Activated CD8-positive, alpha-beta memory T cell treated with anti-CD3 and anti-CD28 coated beads, Interleukin-2, amount 50 U/mL, for 48 hours (primary cell): ENCODE measurements at regions not wholly inside any gene's neighbourhood (a gene's known extent, or its start where the extent isn't known, plus 50 kb on each side); places are given as distances from the start of the nearest gene placed in this dataset.
"Not testable (repeated sequence)": the region's sequence is repeated elsewhere in the genome, so short reads cannot be mapped to it uniquely, and the experiment has no call there.

ENCODE experiments used
- DNase-seq: peaks from one replicate; pipeline ENCODE4 v3.0.0-alpha.2; 2020

DNA sequence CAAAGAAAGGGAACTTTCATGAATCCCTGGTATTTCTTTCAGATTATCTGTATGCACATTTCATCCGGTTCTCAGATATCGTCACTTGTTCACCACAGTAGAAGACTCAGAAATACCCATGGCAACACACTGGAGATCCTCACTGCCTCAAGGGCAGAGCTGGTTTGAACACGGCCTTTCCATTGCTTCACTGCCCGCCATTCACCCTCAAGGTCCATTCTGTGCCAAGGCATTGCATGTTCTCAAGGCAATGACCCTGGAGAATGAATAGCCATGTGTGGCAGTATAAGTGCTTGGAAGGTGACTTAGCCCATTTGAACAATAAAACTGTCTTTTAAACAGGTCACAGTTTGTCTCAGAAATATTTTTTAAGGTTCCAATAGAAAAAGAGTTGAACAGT is 606.5 kb downstream of the IPMK start:
- DNase-seq = no peak

DNA sequence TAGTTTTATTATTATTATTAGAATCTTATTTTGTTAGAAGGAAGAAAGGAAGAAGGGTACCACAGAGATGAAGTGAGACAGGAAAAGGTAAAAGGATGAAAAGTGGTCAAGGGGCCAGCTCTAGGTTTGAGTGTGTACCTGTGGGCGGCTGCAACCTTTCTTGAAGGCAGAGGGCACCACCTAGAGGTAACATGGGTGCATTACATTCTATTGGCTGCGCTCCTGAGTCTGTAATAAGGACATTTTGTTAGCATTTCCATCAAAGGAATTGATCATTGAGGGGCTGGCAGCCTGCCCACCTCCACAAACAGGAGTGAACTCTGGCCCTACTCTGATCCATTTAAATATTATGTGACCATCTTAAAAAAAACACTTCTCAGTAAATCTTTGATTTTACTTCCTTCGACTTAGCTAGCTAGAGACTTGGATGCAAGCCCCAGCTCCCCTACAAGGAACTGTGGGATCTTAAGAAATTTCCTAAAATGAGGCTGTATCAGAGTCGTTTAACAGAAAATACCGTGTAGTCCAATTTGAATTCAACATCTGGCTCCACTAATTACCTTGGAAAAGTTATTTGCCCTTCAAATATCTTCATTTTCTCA is 610.4 kb downstream of the IPMK start:
- peak; percentile 54 for DNase-seq

DNA sequence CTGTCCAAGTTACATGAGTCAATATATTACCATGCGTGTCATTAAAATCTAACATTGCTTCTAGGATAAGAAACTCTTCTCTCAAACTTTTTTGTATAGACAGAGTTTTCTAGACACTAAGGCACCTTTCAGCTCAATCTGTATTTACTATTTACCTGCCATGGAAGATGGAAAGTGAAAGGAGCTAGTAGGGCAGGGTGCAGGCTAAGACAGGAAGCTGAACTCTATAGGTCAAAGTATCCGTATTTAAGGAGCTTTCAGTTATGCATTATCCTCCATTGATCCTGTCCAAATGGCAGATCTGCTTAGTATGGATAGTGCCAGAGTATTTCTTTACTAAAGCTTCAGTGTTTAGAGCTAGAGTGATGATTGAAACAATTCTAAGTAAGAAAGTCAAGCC is 612.8 kb downstream of the IPMK start:
- no peak for DNase-seq

DNA sequence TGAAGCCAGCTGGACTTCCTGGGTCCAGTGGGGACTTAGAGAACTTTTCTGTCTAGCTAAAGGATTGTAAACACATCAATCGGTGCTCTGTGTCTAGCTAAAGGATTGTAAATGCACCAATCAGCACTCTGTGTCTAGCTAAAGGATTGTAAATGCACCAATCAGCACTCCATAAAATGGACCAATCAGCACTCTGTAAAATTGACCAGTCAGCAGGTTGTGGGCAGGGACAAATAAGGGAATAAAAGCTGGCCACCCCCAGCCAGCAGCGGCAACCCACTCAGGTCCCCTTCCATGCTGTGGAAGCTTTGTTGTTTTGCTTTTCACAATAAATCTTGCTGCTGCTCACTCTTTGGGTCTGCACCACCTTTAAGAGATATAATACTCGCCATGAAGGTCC is 622.6 kb downstream of the IPMK start:
- DNase-seq = not testable (repeated sequence)

DNA sequence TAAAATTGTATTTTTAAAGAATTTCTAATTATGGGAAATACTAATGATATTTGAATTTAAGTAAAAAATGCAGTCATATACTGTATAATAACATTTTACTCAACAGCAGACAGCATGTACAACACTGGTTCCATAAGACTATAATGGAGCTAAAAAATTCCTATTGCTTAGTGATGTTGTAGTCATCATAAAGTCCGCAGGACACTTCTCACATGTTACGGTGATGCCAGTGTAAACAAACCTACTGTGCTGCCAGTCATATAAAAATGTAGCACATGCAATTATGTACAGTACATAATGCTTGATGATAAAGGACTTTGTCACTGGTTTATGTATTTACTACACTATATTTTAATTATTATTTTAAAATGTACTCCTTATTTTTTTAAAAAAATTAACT is 629.3 kb downstream of the IPMK start:
- no peak for DNase-seq

DNA sequence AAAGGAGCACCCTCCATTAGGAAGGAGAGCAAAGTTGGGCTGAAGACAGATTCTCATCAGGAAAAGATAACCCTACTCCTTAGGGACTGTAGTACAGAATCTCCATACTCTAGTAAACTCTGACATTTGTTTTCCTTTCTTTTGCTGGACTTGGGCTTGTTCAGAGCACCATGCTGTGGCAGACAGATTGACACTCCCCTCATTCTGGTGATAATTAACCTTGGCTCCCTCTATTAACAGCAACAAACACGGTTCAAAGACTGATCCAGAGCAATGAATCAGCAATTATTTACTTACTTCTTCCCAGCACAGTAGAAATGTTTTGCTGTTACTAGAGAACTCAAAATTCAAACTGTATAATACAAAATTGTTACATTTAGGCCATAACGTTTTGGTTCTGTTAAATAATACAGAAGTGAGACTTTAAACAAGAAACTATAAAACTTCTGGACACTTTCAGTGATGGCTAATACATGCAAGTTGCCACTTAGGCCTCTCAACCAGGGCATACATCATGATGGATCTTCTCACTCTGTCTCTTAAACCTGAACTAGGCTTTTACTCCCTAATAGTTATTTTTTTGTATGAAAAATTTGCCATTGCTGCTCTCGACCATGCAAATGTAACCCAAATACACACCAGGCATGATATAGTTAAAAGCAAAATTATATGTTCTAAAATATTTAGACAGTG is 639.0 kb downstream of the IPMK start:
- DNase-seq = no peak

DNA sequence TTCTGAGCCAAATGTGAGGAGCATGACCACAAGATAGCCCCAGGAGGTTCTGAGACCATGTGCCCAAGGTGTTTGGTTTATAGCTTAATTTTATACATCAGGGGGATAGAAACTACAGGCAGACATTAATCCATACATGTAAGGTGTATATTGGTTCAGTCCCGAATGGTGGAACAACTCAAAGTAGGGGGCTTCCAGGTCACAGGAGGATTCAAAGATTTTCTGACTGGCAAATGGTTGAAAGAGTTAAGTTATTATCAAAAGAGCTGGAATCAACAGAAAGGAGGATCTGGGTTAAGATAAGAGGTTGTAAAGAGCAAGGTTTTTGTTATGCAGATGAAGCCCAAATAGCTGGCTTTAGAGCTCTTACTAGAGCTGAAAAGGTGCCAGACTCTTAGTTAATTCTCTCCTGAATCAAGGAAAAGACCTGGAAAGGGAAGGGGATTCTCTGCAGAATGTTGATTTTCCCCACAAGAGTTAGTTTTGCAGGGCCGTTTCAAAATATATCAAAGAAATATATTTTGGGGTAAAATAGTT is 640.0 kb downstream of the IPMK start:
- DNase-seq = no peak

DNA sequence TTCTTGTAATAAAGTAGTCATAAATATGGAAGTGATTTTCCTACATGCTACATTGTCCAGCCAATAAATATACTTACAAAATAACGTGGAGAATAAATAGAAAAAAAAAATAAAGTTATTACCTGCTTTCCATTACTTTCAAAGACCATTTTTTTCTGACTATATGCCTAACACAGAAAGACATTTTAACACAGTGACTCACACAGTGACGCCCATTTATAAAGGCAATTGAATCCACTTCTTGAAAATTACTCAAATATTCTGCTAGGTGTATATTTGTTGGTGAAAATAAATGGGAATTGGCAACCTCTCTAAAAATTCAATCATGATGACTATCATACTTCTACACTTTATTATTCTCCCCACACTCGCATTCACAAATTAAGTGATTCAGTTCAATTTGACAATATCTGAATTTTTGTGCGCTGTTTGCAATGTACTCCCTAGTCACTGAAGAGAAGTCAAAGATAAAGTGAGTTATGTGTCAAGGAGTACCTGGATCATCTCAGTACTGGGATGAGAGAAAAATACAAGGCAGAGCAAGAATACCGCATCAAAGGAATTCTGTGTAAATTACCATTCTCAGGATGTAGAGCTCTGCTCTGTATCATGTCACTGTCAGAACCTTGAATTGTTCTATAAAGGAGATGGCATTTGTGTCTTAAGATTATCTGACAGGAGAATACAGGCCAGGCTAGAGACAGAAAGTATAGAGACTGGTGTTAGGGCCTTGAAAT is 642.7 kb downstream of the IPMK start:
- no peak for DNase-seq

DNA sequence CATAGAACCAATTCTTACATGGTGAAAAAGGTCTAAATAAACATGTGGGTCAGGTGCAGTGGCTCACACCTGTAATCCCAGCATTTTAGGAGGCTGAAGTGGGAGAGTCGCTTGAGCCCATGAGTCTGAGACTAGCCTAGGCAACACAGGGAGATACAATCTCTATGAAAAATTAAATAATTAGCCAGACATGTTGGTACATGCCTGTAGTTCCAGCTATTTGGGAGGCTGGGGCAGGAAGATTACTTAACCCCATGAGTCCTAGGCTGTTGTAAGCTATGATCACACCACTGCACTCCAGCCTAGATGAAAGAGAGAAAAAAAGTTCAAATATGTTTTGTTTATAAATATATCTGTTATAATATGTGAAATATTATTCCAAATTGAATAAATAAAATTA is 643.6 kb downstream of the IPMK start:
- no peak for DNase-seq

DNA sequence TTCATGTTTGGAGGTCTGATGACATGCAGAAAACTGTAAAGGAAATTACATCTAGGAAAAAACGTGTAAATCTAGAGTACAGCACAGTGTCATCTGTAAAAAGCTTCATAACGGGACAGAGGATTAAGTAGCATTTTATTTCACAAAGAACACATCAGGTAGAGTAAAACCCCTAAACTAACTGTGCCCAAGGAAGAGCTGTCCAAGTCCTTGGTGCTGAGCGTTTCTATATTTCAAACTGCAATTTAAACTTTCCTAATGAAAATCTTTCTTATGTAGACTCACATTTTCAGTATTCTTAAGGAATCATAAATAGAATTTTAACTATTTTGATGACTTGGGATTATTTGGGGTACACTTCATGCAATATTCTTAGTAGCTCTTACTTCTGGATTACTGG is 646.2 kb downstream of the IPMK start:
- DNase-seq = no peak

DNA sequence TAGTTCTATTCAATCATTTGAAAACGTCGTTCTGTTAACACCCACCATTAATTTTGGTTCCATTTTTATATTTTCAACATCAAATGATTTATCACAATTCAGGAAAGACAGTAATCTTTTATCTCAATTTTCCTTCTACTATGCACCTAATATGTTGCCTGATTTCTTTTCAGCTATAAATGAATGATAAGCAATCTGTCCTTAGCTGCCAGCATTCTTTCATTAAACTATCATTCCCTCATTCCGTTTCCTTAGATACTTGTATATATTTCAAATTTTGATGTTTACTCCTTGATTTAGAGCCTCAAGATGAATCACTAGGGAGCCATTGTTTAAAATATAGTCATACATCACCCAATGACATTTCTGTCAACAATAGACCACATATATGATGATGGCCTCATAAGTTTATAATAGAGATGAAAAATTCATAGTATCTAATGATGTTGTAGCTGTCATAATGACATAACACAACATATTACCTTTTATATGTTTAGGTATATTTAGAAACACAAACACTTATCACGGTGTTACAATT is 661.7 kb downstream of the IPMK start:
- no peak for DNase-seq

DNA sequence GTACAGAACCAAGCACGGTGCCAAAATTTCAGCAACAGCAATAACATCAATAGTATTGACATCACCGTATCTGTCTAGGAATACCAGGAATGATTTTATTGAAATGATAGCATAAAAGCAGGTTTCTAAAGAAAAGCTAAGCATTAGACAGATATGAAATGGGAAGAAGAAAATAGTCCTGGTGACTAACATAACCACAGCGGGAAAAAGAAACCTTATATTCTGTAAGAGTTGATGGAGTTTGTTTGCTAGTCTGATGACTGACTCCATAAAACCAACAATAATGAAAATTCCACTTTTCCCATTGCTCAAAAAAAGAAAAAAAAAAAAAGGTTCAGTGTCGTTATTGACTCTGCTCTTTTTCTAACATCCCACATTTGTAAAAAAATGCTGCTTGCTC is 668.3 kb downstream of the IPMK start:
- no peak for DNase-seq

DNA sequence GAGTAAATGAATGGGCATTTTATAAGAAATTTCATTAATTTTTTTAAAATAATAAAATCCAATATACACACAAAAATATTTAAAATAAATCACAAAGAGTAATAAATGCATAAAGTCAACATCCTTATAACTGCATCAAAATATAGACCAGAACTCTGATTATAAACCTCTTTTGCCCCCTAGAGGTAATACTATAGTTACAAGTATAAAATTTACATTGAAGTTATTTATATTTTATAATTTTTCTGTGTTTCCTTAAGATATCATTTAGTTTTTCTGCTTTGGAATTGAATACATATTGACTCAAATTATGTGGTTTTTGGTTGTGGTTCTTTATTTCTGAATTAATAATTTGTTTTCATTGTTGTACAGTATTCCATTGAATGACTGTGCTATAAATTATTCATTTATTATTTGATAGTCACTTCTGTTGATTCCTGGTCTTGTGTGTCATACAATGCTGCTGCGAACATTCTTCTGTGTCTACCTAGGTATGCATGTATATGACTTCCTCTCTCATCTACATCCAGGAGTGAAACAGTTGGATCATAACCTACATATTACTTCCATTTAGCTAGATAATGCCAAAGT is 673.6 kb downstream of the IPMK start:
- no peak for DNase-seq

DNA sequence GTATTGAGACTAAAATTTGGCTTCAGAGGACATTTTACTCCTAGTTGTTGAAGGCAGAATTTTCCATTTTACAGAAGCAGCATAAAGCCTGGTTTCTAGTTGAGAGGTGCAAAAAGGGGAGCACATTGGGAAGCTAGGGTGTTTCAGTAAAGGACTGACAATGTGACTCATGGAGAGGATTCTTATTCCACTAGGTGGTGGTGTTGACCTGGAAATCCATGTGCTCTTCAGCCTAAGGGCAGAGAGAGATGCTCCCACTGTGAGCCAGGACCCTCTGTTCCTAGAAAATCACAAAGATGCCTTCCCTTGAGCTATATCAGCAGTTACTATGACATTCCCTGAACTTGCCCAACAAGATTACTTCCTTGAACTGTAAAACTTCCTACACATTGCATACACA is 687.8 kb downstream of the IPMK start:
- DNase-seq = no peak

DNA sequence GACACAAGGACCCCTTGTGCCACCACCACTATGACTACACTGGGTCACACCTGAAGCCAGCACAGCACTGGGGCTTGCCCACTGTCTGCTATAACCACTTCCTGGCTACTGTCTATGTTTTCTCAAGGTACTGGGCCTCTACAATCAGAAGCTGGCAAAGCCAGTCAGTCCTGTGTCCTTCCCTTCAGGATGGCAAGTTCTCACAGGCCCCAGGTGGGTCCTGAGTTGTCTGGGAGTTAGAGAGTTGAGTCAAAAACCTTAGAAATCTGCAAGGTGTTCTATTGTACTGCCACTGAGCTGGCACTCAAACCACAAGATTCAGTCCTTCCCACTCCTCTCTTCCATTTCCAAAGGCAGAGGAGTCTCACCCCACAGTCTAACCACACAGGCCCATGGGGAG is 705.5 kb downstream of the IPMK start:
- DNase-seq = no peak

DNA sequence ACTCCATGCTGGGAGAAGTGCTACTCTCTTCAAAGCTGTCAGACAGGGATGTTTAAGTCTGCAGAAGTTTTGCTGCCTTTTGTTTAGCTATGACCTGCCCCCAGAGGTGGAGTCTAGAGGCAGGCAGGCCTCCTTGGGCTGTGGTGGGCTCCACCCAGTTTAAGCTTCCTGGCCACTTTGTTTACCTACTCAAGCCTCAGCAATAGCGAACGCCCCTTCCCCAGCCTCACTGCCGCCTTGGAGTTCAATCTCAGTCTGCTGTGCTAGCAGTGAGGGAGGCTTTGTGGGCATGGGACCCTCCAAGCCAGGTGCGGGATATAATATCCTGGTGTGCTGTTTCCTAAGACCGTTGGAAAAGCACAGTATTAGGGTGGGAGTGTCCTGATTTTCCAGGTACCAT is 715.9 kb downstream of the IPMK start:
- not testable (repeated sequence) for DNase-seq

DNA sequence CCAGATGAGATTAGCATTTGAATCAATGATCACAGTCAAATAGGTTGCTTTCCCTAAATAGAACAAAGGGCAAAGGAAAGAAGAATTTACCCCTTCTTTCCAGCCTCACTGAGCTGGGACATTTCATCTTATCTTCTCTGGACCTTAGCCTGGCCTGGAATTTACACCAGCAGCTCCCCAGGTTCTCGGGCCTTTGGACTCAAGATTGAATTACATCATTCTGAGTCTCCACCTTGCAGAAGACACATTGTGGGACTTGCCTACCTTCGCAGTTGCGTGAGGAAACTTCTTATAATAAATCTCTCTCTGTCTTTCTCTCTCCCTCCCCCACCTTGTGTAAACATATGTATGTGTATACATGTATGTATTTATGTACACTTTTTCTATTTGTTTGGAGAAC is 732.4 kb downstream of the IPMK start:
- no peak for DNase-seq

DNA sequence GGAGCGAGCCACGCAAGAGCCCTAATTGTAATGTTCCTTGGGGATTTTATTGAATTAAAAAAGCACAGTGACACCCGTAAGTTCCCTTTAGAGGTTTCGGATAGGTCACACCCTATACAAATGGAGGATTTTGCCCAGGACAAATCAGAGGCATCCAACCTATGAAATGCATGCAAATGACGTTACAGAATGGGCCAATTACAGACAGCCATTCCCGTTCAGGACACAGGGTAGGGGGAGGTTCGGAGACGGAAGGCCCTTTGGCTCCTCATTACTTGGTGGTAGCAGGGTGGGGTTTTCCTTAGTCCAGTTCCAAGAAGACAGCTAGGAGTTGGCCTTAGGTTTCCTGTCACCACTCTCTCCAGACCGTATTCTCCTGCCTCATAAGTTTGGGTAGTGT is 754.1 kb downstream of the IPMK start:
- no peak for DNase-seq

DNA sequence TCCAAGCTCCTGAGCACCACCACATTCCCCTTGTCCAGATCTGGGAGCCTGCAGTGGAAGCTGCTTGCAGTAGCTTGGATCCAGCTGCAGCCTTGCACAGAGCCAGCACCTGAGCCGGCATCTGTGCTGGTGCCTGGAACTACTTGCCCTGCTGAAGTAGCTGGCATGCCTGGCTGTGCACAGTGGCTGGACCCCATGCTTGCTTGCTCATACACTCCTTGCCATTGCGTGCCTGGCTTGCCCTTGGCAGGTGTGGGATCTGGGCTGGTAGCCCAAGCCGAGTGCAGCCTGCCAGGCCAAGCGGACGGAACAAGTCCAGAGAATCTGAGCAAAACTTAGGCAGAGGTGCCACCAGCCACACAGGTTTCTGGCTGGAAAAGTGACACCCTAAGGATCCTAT is 759.9 kb downstream of the IPMK start:
- no peak for DNase-seq

DNA sequence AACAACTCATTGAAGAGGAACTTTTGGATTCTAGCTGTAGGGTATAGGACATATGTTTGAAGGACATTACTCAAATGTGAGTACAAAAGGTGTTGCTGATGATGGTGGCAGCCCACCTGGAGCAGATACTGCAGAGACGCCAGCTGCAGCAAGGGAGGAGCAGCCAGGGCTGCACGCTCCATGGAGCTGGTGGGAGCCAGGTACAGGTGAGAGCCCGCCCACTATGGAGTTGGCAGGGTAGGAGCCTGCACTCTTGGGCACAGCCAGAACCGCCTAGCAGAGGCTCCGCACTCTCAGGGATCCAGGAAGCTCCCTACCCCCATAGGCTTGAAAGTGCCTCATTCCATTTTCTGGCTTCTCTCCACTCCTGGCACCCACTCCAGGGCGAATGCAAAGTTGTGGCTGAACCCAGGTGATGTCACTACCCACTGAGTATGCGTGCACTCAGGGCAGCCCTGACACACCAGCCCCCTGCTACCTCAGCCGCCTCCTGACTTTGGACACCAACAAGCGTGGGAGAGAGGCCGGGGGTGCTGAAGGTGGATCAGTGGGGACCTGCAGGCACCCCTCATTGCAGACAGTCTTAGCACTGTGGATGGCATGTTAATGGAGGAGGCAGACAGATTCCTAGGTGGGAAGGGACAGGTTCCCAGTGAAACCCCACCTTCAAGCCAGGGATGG is 761.1 kb downstream of the IPMK start:
- no peak for DNase-seq

DNA sequence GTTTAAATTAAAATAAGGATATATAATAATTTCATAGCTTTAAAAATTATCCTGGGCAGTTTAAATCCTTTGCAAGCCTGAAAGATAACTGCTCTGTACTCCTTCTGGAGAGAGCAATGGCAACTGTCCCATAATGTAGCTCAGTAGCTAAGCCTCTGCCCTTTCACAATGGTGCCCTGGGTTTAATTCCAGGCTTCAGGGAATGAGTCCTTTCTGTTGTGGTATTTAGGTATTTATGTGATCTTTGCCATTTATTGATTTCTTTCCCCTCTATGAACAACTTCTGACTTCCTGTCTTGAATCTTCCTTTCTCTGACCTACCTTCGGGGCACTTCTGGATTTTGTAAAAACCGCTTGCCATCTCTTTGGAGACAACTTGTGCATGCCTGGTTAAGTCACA is 773.2 kb downstream of the IPMK start:
- no peak for DNase-seq

DNA sequence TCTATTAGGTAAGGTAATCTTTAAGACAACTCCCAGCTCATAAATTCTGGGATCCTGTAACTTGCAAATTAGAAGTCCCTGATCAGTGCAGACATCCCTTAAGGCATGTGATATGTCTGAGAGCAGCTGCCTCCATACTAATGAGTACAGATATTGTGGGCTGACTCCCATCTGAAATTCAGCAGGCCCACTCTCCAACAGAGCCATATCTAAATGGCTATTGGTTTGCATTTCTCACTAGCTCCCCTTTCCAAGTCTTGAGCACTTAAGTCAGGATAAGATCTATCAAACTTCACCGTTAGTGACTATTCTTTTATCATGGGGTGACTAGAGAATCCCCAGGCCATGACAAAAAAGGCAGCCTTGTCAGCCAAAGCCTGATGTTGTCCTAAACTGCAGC is 785.4 kb downstream of the IPMK start:
- DNase-seq = no peak
